ENCODE measurements at regions not wholly inside any gene's neighbourhood (a gene's known extent, or its start where the extent isn't known, plus 50 kb on each side); places are given as distances from the start of the nearest gene placed in this dataset.

GRCh38 chr11:39205236-39205995 is 2254.0 kb downstream of the LRRC4C start:
- no peak for ATAC-seq
- POLR2A ChIA-PET, result no interaction called here
- H3K4me1 Mint-ChIP-seq, result no peaks in the 10 kb centered on the region

GRCh38 chr11:39192671-39193070 is 2266.8 kb downstream of the LRRC4C start:
- Mint-ChIP-seq H3K27ac (no peak overlapping the region), H3K9me3 (peaks cover 44% of the 10 kb centered on the region), H3K4me1 (peaks cover 3% of the 10 kb centered on the region; the same call in 1 of the 2 replicates), H3K27me3 (ENCODE audit: low read depth) (peaks cover 14% of the 10 kb centered on the region), H3K36me3 (peaks cover 34% of the 10 kb centered on the region), H3K4me3 (no peak overlapping the region)
- DNase-seq (ENCODE audit: low spot score), result no peak
- ATAC-seq, result no peak
- POLR2A ChIA-PET, result no interaction called here
- CTCF ChIA-PET, result no interaction called here
- no peak for TF ChIP-seq RORB (CRISPR knock-in tag; IDR thresholded peaks at IDR 0.05)

More at GRCh38 chr11:39205236-39205995, 2254.0 kb downstream of the LRRC4C start:
- Mint-ChIP-seq H3K4me3 (no peak overlapping the region), H3K9me3 (peaks cover 56% of the 10 kb centered on the region), H3K27ac (no peak overlapping the region), H3K27me3 (ENCODE audit: low read depth) (no peaks in the 10 kb centered on the region; the same call in none of the 2 replicates), H3K36me3 (peaks cover 35% of the 10 kb centered on the region)
- CTCF ChIA-PET, result no interaction called here
- no peak for DNase-seq (ENCODE audit: low spot score)
- TF ChIP-seq MXD4 (CRISPR knock-in tag; IDR thresholded peaks at IDR 0.05; ENCODE audit: borderline replicate concordance) (no peak), MLX (CRISPR knock-in tag; IDR thresholded peaks at IDR 0.05) (no peak), TEAD4 (CRISPR knock-in tag; IDR thresholded peaks at IDR 0.05) (no peak), GRHL2 (CRISPR knock-in tag; IDR thresholded peaks at IDR 0.05; ENCODE audit: insufficient replicate concordance, severe bottlenecking) (no peak), CTCF (IDR thresholded peaks at IDR 0.05) (no peak), GTF2I (CRISPR knock-in tag; conservative IDR thresholded peaks at IDR 0.05) (no peak), TCF7 (CRISPR knock-in tag; IDR thresholded peaks at IDR 0.05; ENCODE audit: low read depth) (no peak), CDX4 (CRISPR knock-in tag; IDR thresholded peaks at IDR 0.05; ENCODE audit: borderline replicate concordance) (no peak), KAT7 (CRISPR knock-in tag; IDR thresholded peaks at IDR 0.05; ENCODE audit: borderline replicate concordance) (no peak)

- peaks cover 40% of the 10 kb centered on the region for H3K9me3 Mint-ChIP-seq
- CTCF ChIA-PET, result no interaction called here
- no peak overlapping the region for H3K27ac Mint-ChIP-seq
- ATAC-seq, result no peak
- H3K4me1 Mint-ChIP-seq, result peaks cover 3% of the 10 kb centered on the region; the same call in 1 of the 2 replicates
- POLR2A ChIA-PET, result no interaction called here
- H3K4me3 Mint-ChIP-seq, result no peak overlapping the region
- no peak for DNase-seq (ENCODE audit: low spot score)
- H3K36me3 Mint-ChIP-seq, result peaks cover 39% of the 10 kb centered on the region
- no peak for TF ChIP-seq ZNF671 (CRISPR knock-in tag; IDR thresholded peaks at IDR 0.05)
- TF ChIP-seq PRDM15 (CRISPR knock-in tag; IDR thresholded peaks at IDR 0.05), result no peak
- no peak for TF ChIP-seq E2F5 (CRISPR knock-in tag; IDR thresholded peaks at IDR 0.05)
- no peak for TF ChIP-seq GRHL2 (CRISPR knock-in tag; IDR thresholded peaks at IDR 0.05; ENCODE audit: insufficient replicate concordance, severe bottlenecking)
- TF ChIP-seq NFE2L1 (CRISPR knock-in tag; IDR thresholded peaks at IDR 0.05), result no peak
- no peak for TF ChIP-seq MYBL2 (CRISPR knock-in tag; IDR thresholded peaks at IDR 0.05)
- peaks cover 18% of the 10 kb centered on the region for H3K27me3 Mint-ChIP-seq (ENCODE audit: low read depth)
These were observed 2268.7 kb downstream of the LRRC4C start for GRCh38 chr11:39190751-39191150.

Measured in WTC11 (cell line).